Iris pigment epithelial cell (primary cell): ENCODE measurements at regions not wholly inside any gene's neighbourhood (a gene's known extent, or its start where the extent isn't known, plus 50 kb on each side); places are given as distances from the start of the nearest gene placed in this dataset.

Source experiments
- DNase-seq: peaks from one replicate; pipeline ENCODE4 v3.0.0-alpha.2; 2011; ENCODE audit warnings: low read depth

DNA sequence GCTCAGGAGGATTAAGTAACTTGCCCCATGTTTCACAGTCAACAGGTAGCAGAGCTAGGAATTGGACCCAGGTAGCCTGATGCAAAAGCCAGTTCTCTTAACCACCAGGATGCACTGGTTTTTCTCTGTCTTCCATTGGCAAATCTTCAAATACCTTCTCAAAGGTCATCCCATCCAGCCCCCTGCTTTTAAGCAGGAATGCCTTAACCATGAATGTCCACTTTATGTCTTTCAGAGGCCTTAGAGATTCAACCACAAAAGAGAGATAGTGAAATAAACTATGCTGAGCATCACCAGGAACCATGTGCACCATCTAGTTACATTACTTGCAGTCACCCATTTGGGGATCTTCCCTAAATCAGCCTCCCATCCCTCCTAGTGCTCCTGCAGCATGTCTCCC, 94.3 kb downstream of the C17orf67 start:
- DNase-seq: peak; percentile 41

DNA sequence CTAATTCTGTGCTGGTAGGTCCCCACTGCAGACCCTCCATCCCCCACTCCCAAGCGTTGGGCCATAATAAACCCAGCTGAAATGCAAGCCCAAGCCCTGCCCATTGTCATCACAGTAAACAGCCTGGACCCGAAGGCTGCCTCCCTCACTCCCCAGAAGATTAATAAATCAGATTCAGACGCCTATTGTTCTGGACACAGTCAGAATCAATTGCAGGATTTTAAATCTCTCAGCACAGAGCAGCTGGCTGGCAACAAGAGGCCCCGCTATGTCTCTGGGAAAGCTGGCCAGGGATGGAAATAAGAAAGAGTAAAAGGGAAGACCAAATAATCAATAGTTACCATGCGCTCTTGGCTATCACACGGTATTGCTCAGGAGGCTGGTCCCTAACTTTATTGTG, 93.9 kb downstream of the C17orf67 start:
- DNase-seq: no peak

DNA sequence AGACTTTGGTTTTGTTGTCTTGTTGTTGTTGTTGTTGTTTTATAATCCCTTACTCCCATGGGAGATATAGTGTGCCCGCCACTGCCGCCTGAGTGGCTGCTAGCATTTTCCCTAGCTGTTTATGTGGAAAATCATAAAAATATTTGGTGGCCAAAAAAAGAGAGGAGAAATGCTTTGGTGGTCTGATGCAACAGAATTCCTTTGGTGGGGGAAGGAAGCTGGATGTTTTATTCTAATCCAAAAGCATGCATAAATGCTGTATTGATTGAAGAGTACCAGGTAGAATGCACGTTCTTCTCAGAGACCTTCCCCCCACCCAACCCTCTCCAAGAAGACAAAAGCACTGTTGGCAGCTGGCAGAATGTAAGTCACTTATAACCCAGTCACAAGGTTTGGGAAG, 93.2 kb downstream of the C17orf67 start:
- no peak for DNase-seq
